NCI-H510A (cell line): ENCODE measurements at regions not wholly inside any gene's neighbourhood (a gene's known extent, or its start where the extent isn't known, plus 50 kb on each side); places are given as distances from the start of the nearest gene placed in this dataset.

Experiments
- DNase-seq: peaks from one replicate; lab custom pipeline; 2025; lab: John Stamatoyannopoulos, UW

DNA sequence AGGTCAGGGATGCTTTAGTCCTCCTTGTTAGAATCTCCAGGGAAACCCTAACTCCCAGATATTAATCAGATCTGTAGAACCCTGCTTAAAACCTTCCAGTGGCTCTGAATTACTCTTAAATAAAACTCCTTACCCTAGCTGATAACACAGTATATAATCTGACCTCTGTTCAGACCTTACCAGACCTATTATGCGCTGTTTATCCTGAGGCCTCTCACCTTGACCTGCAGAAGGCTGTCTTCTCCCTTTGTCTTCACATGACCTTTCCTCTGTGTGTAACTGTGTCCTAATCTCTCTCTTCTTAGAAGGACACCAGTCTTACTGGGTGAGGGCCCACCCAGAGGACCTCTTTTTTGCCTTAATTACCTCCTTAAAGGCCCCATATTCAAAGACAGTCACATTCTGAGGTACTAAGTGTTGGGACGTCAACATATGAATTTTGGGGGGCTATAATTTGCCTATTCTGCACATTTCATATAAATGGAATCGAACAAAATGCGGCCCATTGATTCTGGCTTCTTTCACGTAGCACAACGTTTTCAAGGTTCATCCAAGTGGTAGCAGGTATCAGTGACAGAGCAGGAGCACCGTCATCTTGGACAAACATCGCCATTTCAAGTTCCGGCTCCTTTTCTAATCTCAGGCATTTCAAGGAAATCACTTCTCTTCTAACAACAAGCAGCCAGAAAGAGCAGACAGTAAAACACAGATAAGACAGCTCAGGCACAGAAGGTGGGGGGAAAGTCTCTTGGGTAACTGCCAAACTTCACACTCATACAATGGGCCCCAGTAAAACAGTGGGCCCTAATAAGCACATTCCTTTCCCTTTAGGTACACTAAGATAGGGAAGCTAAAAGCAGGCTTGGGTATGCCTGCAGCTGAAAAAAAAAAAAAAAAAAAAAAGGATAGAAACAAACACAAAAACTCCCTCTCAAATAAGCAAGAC lies 200.2 kb upstream of the NUDT4 start:
- no peak for DNase-seq

DNA sequence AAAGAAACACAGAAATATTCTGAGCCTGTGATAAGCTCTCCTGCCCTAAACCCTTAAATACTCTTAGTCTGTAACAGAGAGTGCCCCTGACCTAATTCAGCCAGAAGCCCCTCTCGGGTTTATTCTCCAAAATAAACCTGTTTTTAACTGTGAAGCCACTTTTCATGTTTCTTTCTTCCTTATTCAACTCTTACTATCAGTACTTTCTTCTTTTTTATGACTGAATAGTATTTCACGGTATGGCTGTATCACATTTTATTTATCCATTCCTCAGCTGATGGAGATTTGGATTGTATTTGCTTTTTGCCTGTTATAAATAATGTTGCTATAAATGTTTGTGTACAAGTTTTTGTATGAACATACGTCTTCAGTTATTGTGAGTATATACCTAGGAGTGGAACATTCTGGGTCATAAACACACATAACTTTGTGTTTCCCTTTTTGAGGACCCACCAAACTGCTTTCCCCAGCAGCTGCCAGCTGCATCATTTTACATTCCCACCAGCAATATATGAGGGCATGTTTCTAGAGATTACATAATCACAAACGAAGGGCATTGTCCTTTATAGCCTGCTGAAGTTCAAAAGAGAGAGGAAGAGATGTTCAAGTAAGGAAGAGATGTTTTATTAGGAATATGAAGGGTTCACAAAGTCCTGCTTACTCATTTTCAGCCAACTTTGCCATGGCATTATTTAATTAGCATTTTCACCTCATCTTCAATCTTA lies 199.4 kb upstream of the NUDT4 start:
- no peak for DNase-seq

DNA sequence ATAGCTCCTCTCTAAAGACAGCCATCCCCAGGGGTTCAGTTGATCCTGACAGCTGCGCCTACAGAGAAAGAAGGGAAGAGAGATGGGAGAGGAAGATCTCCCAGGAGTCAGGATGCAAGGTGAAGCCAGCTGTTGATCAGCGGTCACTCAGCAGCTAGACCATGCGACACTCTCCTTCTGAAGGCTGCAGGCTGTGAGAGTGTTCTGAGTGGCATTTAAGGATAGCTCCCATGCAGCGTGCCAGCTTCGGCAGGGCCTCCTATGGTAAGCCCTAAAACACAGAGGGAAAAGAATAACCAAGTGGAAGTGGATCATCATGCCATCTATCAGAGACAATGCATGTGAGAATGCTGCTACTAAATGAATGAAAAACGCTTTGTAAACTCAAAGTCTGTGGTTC lies 197.9 kb upstream of the NUDT4 start:
- no peak for DNase-seq

DNA sequence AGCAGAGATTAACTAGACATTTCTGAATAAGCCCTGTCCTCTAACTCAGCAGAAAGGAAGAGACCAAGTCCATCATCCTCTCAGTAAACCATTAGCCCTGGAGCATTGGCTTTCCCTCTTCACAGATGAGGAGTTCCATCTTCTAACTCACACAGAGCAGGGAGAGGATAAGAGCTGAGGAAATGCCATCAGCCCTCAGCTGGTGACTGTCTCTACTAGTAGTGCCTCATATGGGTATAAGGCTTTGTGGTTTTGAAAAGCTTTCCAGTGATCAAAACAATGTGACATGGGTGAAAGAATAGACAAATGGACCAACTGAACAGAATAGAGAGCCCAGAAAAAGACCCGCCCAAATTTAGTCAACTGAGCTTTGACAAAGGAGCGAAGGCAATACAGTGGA lies 197.2 kb upstream of the NUDT4 start:
- DNase-seq: no peak

DNA sequence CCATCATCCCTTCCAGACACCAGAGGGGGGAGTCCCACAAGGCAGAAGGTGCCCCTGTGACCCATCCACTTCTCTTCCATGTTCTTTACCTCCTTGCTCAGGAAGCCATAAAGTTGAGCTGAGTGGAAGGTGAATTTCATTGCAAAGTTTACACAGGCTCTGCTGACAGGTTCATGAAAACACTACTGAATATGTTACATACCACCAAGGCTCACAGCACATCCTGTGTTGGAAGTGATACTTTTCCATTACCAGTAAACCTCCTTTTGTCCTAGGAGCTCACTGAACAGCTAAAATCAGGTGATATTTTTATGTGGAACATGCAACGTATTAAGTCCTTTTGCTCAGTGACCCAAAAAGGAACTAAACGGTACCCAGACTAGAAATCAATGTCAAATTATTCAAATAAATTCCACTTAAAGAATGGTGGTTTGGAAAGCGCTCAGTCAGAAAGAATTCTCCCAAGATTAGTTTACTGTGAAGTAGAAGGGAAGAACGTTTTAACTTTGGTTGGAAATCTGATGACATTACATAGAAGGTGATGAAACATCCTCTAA lies 196.2 kb upstream of the NUDT4 start:
- no peak for DNase-seq

DNA sequence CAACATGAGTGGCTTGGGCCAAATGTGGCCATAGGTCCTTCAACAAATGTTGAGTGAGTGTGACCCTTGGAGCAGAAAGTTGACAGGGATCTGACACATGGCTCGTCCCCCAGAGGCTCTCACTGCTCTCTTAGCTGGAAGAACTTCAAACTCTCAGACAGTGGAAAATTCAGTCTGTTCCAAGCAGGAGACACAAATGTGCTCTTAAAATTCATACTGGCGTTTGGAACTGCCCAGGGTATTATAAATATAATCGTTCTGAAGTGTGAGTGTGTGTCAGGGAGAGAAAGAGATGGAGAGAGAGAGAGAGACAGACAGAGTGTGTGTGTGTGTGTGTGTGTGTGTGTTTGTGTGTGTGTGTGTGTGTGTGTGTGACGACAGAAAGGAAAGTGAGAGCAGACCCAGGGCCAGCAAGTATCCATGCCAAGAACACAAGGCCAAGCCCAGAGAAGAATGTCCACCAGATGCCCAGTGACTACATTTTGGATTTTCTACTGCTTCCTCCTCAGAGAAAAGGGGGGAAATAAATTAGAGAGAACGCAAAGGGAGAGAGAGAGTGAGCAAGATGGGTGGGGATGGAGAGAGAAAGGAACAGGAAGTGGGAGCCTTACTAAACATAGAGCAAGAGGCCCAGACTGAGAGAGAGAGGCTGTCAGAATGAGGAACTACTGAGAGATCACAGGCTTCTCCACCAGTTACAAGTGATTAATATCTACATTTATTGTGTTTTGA lies 193.6 kb upstream of the NUDT4 start:
- DNase-seq: no peak

DNA sequence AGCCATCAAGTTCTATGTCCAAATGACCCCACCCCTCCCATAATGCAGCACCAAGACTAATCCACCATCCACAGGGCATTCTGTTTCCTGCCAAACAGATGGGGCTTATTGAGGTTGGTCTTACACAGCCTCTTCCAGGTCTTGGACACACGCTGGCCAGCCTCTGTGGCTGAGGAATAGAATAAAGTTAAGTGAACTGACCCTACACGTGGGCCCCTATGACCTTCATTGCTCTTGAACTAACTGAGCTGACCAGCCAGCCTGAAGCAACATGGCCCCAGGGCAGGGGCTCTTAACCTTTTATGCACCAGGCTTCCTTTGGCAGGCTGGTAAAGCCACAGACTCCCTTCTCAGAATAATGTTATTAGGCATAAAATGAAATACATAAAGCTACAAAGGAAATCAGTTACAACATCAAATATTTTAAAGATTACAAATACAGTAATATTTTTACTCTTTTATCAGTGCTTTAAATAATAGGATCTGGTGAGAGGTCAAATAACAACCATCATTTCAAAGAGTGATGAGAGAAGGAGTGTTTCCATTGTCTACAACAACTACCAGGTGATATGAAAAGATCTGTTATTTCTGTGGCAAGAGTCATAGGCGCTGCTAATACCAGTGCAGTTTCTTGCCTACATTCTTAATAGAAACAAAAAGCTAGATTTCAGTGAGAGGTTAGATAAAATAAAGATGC lies 192.9 kb upstream of the NUDT4 start:
- no peak for DNase-seq

DNA sequence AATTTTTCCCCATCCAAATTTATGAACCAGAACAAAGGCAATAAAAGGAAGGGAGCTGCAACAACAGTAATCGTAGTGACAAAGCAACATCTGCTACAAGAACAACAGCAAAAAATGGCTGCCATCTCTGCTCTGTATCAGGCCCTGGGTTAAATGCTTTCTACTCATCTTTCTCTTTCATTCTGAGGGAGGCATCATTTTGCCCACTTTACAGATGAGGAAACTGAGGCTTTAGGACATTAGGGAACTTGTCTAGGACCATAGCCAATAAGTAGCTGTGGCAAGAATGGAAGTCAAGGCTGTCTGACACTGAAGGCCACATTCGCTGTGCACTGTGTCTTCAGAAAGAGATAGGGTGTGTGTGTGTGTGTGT lies 192.4 kb upstream of the NUDT4 start:
- no peak for DNase-seq

DNA sequence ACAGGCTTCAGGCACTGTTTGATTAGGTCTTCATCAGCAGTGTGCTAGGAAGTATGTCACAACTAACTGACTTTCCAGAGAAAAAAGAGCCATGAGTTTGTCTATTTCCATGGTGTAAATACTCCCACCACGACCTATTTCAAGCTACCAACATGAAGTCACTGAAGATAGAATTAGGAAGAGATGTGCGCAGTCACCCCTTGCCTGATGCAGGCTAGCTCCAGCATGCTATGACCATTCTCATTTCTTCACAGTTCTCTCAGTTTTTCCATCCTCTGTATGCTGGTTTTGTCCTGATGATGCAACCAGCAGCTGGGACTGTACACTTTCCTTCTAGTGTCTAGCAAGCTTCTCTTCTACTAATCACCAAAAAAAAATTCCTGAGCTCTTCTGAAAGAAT lies 191.6 kb upstream of the NUDT4 start:
- DNase-seq: no peak

DNA sequence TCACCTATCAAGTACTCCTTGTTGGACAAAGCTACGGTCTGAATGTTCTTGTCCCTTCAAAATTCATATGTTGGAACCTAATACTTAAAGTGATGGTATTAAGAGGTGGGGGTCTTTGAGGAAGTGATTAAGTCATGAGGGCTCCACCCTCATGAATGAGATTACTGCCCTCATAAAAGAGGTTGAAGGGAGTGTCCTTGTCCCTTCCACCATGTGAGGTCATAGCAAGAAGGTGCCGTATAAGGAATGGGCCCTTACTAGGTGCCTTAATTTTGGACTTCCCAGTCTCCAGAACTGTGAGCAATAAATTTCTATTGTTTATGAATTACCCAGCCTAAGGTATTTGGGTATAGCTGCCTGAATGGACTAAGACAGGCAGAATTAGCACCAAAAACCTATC lies 191.1 kb upstream of the NUDT4 start:
- DNase-seq: no peak

DNA sequence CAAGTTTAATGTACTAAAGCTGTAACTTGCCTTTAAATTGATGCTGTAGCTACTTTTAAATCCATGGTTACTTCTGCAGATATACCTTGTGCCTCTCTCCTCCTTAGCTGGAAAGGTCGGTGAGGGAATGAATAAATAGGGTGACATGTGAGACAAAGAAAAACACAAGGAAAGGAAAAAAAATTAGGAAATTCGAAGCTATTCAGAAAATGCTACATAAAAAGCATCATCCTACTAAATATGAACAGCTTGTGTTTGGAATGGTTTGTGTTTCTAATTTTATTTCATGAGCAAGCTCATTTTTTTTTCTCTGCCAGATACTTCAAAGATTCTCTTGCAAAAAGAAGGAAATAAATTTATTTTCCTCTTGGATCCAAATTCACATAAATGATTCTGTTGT lies 186.3 kb upstream of the NUDT4 start:
- no peak for DNase-seq

DNA sequence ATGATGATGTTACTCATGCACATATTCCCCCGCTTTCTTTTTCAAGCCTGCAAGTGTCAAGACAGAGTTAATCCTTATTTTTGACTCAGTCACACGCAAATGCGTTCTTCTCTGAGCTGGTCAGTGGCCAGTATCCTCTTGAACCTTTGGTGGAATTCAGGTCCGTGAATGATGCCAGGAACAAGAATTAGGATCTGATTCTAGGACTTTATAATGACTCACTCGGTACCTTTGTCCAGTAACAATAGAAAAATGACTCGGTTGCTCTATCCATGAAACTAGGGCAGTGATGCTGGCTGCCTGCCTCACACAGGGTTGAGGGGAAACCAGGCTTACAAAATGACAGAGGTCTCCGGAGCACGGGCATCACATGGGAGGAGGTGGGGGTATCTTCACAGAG lies 185.8 kb upstream of the NUDT4 start:
- no peak for DNase-seq

DNA sequence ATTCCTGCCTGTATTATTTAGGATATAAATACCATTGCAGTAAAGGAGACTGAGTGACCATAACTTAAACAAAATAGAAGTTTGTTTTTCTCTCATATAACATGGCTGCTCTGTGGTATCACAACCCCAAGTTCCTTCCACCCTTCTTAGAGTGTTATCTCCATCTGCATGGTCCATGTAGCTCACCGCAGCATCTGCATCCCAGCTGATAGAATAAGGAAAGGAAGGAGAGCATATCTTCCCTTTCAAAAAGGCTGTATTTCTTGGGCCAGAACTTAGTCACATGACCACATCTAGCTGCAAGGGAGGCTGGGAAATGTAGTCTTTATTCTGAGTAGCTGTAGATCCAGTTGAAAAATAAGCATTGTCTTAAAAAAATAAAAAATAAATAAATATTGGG lies 184.8 kb upstream of the NUDT4 start:
- DNase-seq: no peak

DNA sequence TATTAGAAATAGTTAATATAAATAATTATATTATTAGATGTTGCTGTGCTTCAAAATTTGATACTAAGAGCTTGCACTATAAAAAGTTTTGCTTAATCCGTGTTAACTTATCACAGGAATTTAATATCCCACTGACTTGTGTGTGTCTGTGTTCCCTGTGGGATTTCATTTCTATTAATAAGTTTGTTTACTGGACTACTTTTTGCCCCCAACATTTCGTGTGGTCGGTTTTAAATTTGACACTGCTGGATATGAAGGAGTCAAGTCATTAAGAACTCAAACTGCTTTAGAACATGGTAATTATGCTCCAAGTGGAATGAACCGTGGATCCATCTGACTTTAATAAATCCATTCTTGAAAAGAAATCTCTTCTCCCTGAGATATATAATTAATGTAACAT lies 182.2 kb upstream of the NUDT4 start:
- DNase-seq: no peak

DNA sequence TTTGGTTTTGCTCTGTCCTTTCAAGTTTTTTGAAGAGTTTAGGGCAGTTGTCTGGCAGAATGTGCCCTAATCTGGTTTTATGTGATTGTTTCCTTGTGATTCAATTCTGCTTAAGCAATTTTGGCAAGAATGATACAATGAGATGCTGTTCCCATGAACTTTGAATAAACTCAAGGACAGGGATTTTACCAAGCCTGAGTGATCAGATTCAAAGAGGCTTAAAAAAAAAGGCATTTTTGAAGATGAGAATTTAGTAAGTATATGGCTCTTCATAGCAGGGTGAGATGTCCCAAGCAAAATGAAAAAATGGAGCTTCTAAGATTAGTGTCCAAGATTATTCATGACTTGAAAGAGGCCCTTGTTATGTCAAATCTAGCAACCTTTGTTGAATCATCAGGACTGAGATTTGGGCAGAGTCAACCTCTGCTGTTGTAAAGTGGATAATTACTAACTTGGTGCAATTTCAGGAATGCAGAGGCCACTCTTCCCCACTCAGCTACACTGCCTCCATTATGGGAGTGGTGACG lies 180.6 kb upstream of the NUDT4 start:
- DNase-seq: no peak

DNA sequence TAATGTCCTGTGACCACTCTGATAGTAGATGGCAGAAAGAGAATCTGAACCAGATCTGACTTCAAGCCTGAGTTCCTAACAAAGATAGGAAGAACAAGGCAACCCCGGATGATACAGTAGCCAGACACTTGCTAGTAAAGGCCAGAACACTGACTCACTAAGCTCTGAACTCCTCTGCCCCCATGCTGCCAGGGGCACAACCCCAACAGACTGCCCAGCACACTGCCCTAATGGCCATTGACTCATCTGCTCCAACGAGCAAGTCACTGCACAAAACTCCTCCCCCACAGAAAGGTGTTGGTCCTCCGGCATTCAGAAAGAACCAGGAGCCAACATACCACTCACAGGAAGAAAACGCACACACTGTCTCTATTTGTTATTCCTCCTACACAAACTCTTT lies 179.6 kb upstream of the NUDT4 start:
- DNase-seq: no peak

DNA sequence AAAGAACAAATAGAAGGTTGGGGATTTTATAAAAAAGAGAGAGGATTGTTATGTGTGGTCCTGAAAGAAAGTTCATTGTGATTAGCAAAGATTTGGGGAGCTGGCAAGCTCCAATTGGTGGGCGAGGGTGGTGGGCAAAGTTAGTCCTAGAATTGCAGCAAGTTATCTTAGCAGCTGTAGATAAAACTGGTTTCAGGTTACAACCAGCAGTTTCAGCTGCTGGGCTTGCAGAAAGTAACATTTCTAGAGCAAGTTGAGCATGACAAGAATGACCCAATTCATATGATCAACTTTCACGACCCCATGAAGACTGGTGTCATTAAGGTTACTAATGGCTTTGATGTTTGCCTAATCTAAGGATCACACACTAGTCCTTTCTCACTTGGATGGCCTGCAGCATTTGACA lies 177.9 kb upstream of the NUDT4 start:
- no peak for DNase-seq

DNA sequence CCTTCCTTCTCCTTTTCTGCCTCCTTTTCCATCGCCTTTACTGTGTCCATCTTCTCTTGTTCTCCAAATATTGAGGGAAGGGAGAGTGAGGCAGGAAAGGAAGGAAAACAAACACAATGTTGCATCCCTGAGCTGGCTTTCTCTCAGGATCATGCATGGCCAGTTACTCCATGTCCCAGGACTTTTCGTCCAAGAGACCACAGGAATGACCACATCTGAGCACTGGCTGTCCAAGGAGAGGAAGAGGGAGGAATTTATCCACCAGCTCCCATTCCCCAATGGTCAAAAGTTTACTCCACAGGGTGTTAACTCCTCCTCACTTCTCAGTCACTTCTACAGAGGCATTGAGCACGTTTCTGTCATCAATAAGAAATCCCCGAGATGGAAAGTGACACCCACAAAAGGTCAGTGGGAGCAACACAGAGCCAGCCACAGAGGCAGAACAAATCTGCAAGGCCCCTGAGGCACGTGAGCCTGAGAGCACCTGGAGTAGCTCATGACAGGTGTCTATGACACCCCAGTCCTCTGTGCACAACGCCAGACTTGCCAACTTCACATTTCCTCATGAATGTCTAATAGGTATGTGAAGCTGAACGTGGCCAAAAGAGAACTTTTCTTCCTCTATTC lies 177.3 kb upstream of the NUDT4 start:
- no peak for DNase-seq

DNA sequence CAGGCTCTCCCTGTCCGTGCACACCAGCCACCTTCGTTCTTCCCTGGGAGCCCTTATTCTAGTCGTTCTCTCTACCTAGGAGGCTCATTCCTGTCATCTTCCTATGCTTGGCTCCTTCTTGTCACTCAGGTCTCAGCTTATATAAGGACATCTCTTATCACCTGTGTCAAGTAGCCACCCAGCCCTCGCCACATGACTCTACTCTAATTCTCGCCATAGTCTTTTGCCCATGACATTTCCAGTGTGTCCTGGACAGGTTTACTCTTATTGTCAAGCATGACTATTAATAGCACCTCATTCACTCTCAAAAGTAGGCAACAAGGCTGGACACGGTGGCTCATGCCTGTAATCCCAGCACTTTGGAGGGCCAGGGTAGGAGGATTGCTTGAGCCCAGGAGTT lies 175.7 kb upstream of the NUDT4 start:
- no peak for DNase-seq

DNA sequence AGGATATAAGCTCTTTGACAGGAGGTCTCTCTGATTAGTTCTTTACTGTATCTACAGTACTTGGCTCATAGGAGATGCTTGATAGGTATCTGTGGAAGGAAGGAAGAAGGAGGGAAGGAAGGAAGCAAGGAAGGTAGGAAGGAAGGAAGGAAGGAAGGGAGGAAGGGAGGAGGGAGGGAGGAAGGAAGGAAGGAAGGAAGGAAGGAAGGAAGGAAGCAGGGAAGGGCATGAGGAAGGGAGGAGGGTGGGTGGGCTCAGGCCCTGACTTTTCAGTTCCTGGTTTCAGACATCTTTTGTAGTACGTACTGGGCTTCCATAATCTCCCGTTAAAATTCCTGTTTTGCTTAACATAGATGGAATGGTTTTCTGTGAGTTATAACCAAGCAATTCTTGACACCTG lies 175.0 kb upstream of the NUDT4 start:
- DNase-seq: no peak

DNA sequence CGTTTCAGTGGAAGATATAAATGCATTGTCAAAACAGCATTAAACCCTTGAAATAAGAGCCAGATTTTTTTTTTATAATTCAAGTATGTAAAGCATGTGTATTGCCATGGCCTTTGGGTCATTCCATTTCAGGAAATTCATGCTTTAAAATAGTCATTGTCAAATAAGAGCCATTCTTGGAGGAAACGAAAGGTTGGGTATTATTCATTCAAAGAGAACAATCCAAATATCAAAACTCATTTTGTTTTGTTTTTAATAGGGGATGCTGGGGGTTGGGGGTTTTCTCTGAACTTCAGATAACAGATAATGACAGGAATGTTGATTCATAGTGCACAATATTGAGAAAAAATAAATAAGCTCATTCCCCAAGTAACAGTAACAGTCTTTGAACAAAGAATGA lies 174.4 kb upstream of the NUDT4 start:
- no peak for DNase-seq
